WERI-Rb-1 (cell line): ENCODE measurements at regions not wholly inside any gene's neighbourhood (a gene's known extent, or its start where the extent isn't known, plus 50 kb on each side); places are given as distances from the start of the nearest gene placed in this dataset.

Experiments used
- DNase-seq: peaks from one replicate; pipeline ENCODE4 v3.0.0-alpha.2; 2020
- H3K27ac ChIP-seq: fragments of 250-450 bp; sonication (Bioruptor Pico); 2 replicates; pipeline ENCODE4 v1.5.1; 2020; ENCODE audit warnings: mild to moderate bottlenecking, moderate library complexity
- H3K27me3 ChIP-seq: fragments of 250-450 bp; sonication (Bioruptor Pico); 2 replicates; pipeline ENCODE4 v1.5.1; 2021; ENCODE audit warnings: mild to moderate bottlenecking, low read depth, moderate library complexity; ENCODE audit not compliant: insufficient read depth, severe bottlenecking
- H3K36me3 ChIP-seq: fragments of 250-450 bp; sonication (Bioruptor Pico); 2 replicates; pipeline ENCODE4 v1.5.1; 2020; ENCODE audit warnings: mild to moderate bottlenecking, moderate library complexity
- H3K4me3 ChIP-seq: 2 replicates; pipeline ENCODE4 v1.5.1; 2011; ENCODE audit warnings: low read depth, mild to moderate bottlenecking, control low read depth, low read length
- H3K9me3 ChIP-seq: fragments of 250-450 bp; sonication (Bioruptor Pico); 2 replicates; pipeline ENCODE4 v1.5.1; 2021; ENCODE audit warnings: mild to moderate bottlenecking, moderate library complexity; ENCODE audit not compliant: severe bottlenecking
- TF ChIP-seq, protein P1 (sequence below): IDR thresholded peaks from 2 replicates; pipeline ENCODE4 v1.5.1; 2011; ENCODE audit warnings: low read depth, mild to moderate bottlenecking, control low read depth, inconsistent platforms, low read length

DNA sequence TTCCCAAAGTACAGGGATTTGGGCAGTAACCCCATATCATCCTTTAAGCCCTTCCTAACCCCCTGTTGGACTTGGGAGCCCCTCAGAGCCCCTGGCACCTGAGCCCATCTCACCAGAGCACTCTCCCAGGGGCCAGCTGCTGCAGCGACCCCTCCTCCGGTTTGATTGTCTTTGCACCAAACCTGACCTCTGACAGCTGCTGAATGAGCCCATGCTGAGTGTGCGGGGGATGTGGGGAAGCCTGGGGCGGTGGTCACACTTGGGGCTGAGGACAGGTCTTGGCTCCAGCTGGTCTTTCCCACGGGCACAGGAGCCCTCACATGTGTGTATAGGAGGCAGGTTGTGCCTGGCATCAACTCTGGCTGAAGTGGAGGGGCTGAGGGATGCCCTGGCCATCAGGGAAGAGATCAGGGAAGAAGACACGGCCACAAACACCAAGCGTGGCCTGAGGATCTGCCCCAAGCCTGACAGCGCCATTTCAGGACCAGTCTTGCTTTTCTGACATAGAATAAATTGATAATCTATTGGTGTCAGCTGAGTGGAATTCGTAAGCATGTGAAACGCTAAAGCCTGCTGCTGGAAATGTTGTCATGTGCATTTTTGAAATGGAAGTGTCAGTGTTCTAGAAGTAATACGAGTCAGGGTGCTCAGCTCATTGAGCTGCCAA lies 102.4 kb downstream of the ACKR3 start:
- TF ChIP-seq, protein P1, sequence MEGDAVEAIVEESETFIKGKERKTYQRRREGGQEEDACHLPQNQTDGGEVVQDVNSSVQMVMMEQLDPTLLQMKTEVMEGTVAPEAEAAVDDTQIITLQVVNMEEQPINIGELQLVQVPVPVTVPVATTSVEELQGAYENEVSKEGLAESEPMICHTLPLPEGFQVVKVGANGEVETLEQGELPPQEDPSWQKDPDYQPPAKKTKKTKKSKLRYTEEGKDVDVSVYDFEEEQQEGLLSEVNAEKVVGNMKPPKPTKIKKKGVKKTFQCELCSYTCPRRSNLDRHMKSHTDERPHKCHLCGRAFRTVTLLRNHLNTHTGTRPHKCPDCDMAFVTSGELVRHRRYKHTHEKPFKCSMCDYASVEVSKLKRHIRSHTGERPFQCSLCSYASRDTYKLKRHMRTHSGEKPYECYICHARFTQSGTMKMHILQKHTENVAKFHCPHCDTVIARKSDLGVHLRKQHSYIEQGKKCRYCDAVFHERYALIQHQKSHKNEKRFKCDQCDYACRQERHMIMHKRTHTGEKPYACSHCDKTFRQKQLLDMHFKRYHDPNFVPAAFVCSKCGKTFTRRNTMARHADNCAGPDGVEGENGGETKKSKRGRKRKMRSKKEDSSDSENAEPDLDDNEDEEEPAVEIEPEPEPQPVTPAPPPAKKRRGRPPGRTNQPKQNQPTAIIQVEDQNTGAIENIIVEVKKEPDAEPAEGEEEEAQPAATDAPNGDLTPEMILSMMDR: no peak
- Histone ChIP-seq H3K4me3 (no peak overlapping the region), H3K36me3 (no peaks in the 10 kb centered on the region), H3K27me3 (no peaks in the 10 kb centered on the region), H3K9me3 (no peaks in the 10 kb centered on the region), H3K27ac (no peak overlapping the region)
- no peak for DNase-seq

DNA sequence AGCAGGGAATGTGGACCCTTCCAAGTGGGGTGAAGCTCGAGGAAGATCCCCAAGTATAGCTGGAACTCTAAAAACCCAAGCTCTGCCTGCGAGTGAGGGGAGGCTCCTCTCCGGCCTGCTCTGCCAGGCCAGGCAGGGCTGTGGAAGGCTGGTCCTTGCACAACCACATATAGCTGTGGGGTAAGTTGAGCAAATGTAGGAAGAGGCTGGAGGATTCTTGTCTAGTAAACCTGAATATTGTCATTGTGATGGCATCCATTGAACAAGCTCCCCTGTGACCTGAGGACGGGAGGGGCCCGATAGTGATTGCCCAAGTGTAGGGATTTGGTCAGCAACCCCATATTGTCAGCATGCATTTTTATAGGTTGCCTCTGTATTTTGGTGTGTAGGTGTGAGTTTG lies 103.0 kb downstream of the ACKR3 start:
- no peaks in the 10 kb centered on the region for H3K36me3 ChIP-seq
- no peaks in the 10 kb centered on the region for H3K27me3 ChIP-seq
- no peak overlapping the region for H3K4me3 ChIP-seq
- TF ChIP-seq, protein P1: no peak
- no peak overlapping the region for H3K27ac ChIP-seq
- no peaks in the 10 kb centered on the region for H3K9me3 ChIP-seq
- no peak for DNase-seq

DNA sequence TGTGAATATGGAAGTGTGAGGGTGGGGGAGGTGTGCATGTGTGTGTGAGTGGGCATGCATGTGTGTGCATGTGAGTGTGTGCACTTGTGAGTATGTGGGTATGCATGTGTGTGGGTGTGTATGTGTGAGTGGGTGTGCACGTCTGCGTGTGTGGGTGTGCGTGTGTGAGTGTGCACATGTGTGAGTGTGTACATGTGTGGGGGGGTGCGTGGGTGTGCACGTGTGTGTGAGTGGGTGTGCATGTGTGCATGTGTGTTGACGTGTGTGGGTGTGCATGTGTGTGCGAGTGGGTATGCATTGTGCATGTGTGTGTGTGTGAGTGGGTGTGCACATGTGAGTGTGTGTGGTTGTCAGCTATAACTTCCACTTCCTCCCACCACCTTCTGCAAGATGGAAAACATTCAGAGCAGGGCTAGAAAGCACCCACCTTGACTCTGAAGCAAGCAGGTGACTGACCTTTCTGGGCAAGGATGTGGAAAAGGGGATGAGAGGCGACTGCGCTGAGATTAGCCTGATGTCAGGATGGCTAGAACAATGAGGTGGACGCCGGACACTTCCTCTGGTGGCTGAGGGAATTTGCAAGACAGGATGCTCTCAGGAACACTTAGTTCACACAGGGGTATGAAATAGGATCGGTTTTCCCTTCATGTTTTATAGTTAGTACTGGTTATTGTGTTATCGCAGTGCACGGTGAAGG lies 103.6 kb downstream of the ACKR3 start:
- DNase-seq: no peak
- H3K36me3 ChIP-seq: no peaks in the 10 kb centered on the region
- no peaks in the 10 kb centered on the region for H3K9me3 ChIP-seq
- TF ChIP-seq, protein P1: no peak
- no peak overlapping the region for H3K27ac ChIP-seq
- H3K4me3 ChIP-seq: no peak overlapping the region
- no peaks in the 10 kb centered on the region for H3K27me3 ChIP-seq

DNA sequence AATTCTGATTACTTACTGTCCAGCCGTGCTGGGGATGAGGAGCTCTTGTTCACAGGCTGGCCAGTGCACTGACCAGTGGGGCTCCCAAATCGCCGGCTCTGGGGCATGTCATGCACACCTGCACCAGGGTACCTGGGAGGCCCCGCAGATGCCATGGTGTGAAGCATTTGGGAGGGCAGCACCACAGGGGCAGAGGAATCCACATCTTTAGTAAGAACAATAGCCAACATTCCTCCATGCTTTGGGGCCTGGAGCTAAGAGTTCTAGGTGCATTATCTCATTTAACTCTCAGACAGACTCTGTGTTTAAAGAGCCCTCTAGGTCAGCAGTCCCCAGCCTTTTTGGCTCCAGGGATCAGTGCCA lies 104.2 kb downstream of the ACKR3 start:
- no peak for DNase-seq
- no peaks in the 10 kb centered on the region for H3K9me3 ChIP-seq
- H3K27me3 ChIP-seq: no peaks in the 10 kb centered on the region
- H3K4me3 ChIP-seq: no peak overlapping the region
- TF ChIP-seq, protein P1: no peak
- no peaks in the 10 kb centered on the region for H3K36me3 ChIP-seq
- no peak overlapping the region for H3K27ac ChIP-seq

DNA sequence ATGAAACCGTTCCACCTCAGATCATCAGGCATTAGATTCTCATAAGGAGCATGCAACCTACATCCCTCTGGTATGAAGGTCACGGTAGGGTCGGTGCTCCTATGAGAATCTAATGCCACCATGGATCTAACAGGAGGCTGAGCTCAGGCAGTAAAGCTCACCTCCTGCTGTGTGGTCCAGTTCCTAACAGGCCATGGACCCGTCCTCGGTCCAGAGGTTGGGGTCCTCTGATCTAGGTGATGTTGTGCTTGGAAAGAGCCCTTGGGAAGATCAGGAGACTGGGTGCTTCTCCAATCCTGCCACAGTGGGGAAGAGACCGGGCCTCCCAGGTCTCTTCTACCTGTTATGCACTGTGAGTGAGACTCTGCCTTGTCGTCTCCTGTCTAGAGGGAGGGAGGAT lies 104.6 kb downstream of the ACKR3 start:
- Histone ChIP-seq H3K9me3 (no peaks in the 10 kb centered on the region), H3K36me3 (no peaks in the 10 kb centered on the region), H3K27me3 (no peaks in the 10 kb centered on the region), H3K27ac (no peak overlapping the region), H3K4me3 (no peak overlapping the region)
- TF ChIP-seq, protein P1: no peak
- DNase-seq: no peak
